ENCODE measurements at regions not wholly inside any gene's neighbourhood (a gene's known extent, or its start where the extent isn't known, plus 50 kb on each side); places are given as distances from the start of the nearest gene placed in this dataset.

GRCh38 chr14:43243168-43243567 is 1263.9 kb downstream of the FSCB start:
- no peak for DNase-seq
- Histone ChIP-seq H3K4me1 (no peaks in the 10 kb centered on the region), H3K27me3 (no peaks in the 10 kb centered on the region), H3K27ac (no peak overlapping the region), H3K36me3 (no peaks in the 10 kb centered on the region), H3K9me3 (no peaks in the 10 kb centered on the region), H3K4me3 (no peak overlapping the region)
- in situ Hi-C loops (cut with MboI; ENCODE audit: low pct_ligation_motif_present in 1 of 4, low pct_unique_long_range_greater_than_20kb in 1 of 4, low sequenced_read_pairs in 3 of 4) = no loop called here
- 91 to 94% methylated on average over 1 of the region's 1 CpG for WGBS, 2 donors (ENCODE audit: low coverage in 1 of 2)
- intact Hi-C loops (cut with DNase I; ENCODE audit: low total_unique reads) = no loop called here
- TF ChIP-seq EP300 (IDR thresholded peaks at IDR 0.05; ENCODE audit: low read depth) = no peak
- TF ChIP-seq POLR2AphosphoS5 (IDR thresholded peaks at IDR 0.05) = no peak
- no peak for TF ChIP-seq CTCF (IDR thresholded peaks at IDR 0.05)
- TF ChIP-seq POLR2A (IDR thresholded peaks at IDR 0.05) = no peak

- in situ Hi-C loops (cut with MboI; ENCODE audit: low pct_ligation_motif_present in 1 of 4, low pct_unique_long_range_greater_than_20kb in 1 of 4, low sequenced_read_pairs in 3 of 4) (no loop called here), intact Hi-C loops (cut with DNase I; ENCODE audit: low total_unique reads) (no loop called here)
- Histone ChIP-seq H3K9me3 (no peaks in the 10 kb centered on the region), H3K4me3 (no peak overlapping the region), H3K27me3 (no peaks in the 10 kb centered on the region), H3K4me1 (no peaks in the 10 kb centered on the region), H3K27ac (no peak overlapping the region), H3K36me3 (no peaks in the 10 kb centered on the region)
- TF ChIP-seq POLR2AphosphoS5 (IDR thresholded peaks at IDR 0.05) (no peak), EP300 (IDR thresholded peaks at IDR 0.05; ENCODE audit: low read depth) (no peak), CTCF (IDR thresholded peaks at IDR 0.05) (no peak), POLR2A (IDR thresholded peaks at IDR 0.05) (no peak)
- no peak for DNase-seq
- WGBS, 2 donors (ENCODE audit: low coverage in 1 of 2) = 80 to 88% methylated on average over 2 of the region's 2 CpGs
These were observed 1274.8 kb downstream of the FSCB start for GRCh38 chr14:43232261-43232660.

GRCh38 chr14:43215524-43215923 is 1291.6 kb downstream of the FSCB start:
- H3K27me3 ChIP-seq = no peaks in the 10 kb centered on the region
- in situ Hi-C loops (cut with MboI; ENCODE audit: low pct_ligation_motif_present in 1 of 4, low pct_unique_long_range_greater_than_20kb in 1 of 4, low sequenced_read_pairs in 3 of 4) = no loop called here
- intact Hi-C loops (cut with DNase I; ENCODE audit: low total_unique reads) = no loop called here
- DNase-seq = no peak
- no peaks in the 10 kb centered on the region for H3K4me1 ChIP-seq
- no peak for TF ChIP-seq EP300 (IDR thresholded peaks at IDR 0.05; ENCODE audit: low read depth)
- no peak for TF ChIP-seq CTCF (IDR thresholded peaks at IDR 0.05)
- TF ChIP-seq POLR2AphosphoS5 (IDR thresholded peaks at IDR 0.05) = no peak
- no peak for TF ChIP-seq POLR2A (IDR thresholded peaks at IDR 0.05)
- 79 to 89% methylated on average over 2 of the region's 2 CpGs for WGBS, 2 donors (ENCODE audit: low coverage in 1 of 2)
- H3K4me3 ChIP-seq = no peak overlapping the region
- no peaks in the 10 kb centered on the region for H3K9me3 ChIP-seq
- H3K36me3 ChIP-seq = no peaks in the 10 kb centered on the region
- no peak overlapping the region for H3K27ac ChIP-seq

GRCh38 chr14:43207189-43207588 is 1299.9 kb downstream of the FSCB start:
- no peaks in the 10 kb centered on the region for H3K36me3 ChIP-seq
- no peaks in the 10 kb centered on the region for H3K4me1 ChIP-seq
- no peaks in the 10 kb centered on the region for H3K27me3 ChIP-seq
- no peaks in the 10 kb centered on the region for H3K9me3 ChIP-seq
- in situ Hi-C loops (cut with MboI; ENCODE audit: low pct_ligation_motif_present in 1 of 4, low pct_unique_long_range_greater_than_20kb in 1 of 4, low sequenced_read_pairs in 3 of 4) = no loop called here
- no peak for DNase-seq
- H3K4me3 ChIP-seq = no peak overlapping the region
- intact Hi-C loops (cut with DNase I; ENCODE audit: low total_unique reads) = no loop called here
- no peak overlapping the region for H3K27ac ChIP-seq
- 68 to 85% methylated on average over 2 of the region's 2 CpGs for WGBS, 2 donors (ENCODE audit: low coverage in 1 of 2)
- TF ChIP-seq EP300 (IDR thresholded peaks at IDR 0.05; ENCODE audit: low read depth) (no peak), POLR2A (IDR thresholded peaks at IDR 0.05) (no peak), POLR2AphosphoS5 (IDR thresholded peaks at IDR 0.05) (no peak)

GRCh38 chr14:43204816-43205215 is 1302.3 kb downstream of the FSCB start:
- in situ Hi-C loops (cut with MboI; ENCODE audit: low pct_ligation_motif_present in 1 of 4, low pct_unique_long_range_greater_than_20kb in 1 of 4, low sequenced_read_pairs in 3 of 4) (no loop called here), intact Hi-C loops (cut with DNase I; ENCODE audit: low total_unique reads) (no loop called here)
- DNase-seq = no peak
- Histone ChIP-seq H3K9me3 (no peaks in the 10 kb centered on the region), H3K4me3 (no peak overlapping the region), H3K36me3 (no peaks in the 10 kb centered on the region), H3K27me3 (no peaks in the 10 kb centered on the region), H3K27ac (no peak overlapping the region), H3K4me1 (no peaks in the 10 kb centered on the region)
- TF ChIP-seq CTCF (IDR thresholded peaks at IDR 0.05) (no peak), POLR2A (IDR thresholded peaks at IDR 0.05) (no peak), POLR2AphosphoS5 (IDR thresholded peaks at IDR 0.05) (no peak), EP300 (IDR thresholded peaks at IDR 0.05; ENCODE audit: low read depth) (no peak)
- WGBS, 2 donors (ENCODE audit: low coverage in 1 of 2) = 71% methylated on average over 2 of the region's 2 CpGs
